ENCODE measurements at regions not wholly inside any gene's neighbourhood (a gene's known extent, or its start where the extent isn't known, plus 50 kb on each side); places are given as distances from the start of the nearest gene placed in this dataset.

GRCh38 chr20:39453890-39454289, 491.7 kb downstream of the DHX35 start:
- TF ChIP-seq POLR2A (IDR thresholded peaks at IDR 0.05) = no peak
- TF ChIP-seq CTCF (IDR thresholded peaks at IDR 0.05) = no peak
